Tibial nerve (tissue), 4 donors: ENCODE measurements at regions not wholly inside any gene's neighbourhood (a gene's known extent, or its start where the extent isn't known, plus 50 kb on each side); places are given as distances from the start of the nearest gene placed in this dataset.

Experiments used
- CTCF ChIP-seq, 5 experiments: fragments of 200-600 bp in 3 of 5; fragments of 450-650 bp in 2 of 5; sonication (generic) in 3 of 5; IDR thresholded peaks; one replicate each; pipeline ENCODE4 v1.5.1; 2016 to 2019; ENCODE audit warnings: antibody characterized with exemption in 5 of 5, mild to moderate bottlenecking in 3 of 5, moderate library complexity in 2 of 5
- EP300 ChIP-seq, 2 donors: sonication (generic); formaldehyde crosslinking; IDR thresholded peaks; one replicate each; pipeline ENCODE4 v1.6.1; 2017; ENCODE audit warnings: antibody characterized with exemption in 2 of 2, mild to moderate bottlenecking in 1 of 2

GRCh38 chr5:66518052-66518451, 78.1 kb upstream of the MAST4 start:
- TF ChIP-seq CTCF (IDR thresholded peaks at IDR 0.05) (no peak), EP300 (IDR thresholded peaks at IDR 0.05) (no peak)
